ENCODE measurements at regions not wholly inside any gene's neighbourhood (a gene's known extent, or its start where the extent isn't known, plus 50 kb on each side); places are given as distances from the start of the nearest gene placed in this dataset.

DNA sequence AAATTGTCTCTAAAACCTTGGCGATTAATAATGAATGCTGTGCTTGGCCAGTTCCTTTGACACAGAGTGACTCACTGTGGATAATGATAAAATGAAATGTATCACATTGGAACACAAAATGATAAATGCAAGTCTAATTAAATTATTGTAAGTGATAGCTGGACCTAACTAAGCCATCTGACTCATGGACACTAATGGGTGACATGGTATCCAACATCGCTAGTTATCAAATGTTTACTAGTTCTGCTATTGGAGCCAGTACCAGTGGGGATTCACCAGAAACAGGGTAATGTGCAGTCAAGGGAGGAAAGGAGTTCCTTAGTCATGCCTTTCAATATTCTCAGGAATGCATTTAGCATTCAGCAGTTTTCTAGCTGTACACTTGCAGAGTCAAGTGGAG is 736.3 kb upstream of the ACVR2A start:
- H3K4me1 ChIP-seq (ENCODE audit: control insufficient read depth in 3 of 3, insufficient read depth in 2 of 3, low read depth in 1 of 3, low read length in 2 of 3) = no peaks in the 10 kb centered on the region
- FAIRE-seq = no peak

DNA sequence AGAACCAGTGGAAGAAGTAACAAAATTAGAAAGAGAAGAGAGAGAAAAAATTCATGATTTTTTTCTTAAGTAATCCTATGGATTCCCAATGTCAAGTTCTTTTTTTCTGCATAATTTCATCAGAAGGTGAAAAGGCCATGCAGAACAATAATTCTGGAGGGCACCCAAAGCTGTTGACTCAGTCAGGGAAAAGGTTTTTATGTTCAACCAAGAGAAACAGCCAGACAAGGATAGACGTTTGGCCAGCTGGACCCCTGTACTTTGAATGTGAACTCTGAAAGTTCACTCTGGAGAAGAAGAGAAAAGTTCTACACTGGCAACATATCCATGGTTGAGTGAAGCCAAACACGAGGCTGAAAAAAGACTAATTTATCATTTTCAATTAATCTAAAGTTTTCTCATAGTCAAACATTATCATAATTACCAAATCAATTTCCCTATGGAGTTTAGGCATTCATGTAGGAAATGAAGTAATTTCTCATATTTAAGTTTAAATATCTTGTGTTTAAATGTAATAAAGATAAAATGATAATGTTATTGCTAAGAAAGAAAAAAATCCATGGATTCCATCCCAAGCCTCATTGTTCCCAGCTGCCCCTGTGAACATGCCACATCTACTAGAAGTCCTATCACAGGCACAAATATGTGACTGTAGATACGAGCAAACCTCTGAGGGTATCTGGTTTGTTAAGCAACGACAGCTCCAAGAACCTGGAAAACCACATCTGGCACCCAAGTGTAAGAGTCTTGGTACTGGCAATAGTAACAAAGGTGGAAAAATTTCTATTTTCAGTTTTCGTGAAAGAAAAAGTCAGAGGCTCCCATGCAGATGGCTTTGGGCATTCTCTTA is 742.7 kb upstream of the ACVR2A start:
- H3K36me3 ChIP-seq (ENCODE audit: control insufficient read depth in 3 of 3, insufficient read depth in 2 of 3, low read depth in 1 of 3, low read length in 3 of 3) = no peaks in the 10 kb centered on the region
- H3K27me3 ChIP-seq (ENCODE audit: control insufficient read depth in 3 of 3, insufficient read depth in 3 of 3, low read length in 3 of 3) = no peaks in the 10 kb centered on the region
- no peak for DNase-seq
- WGBS, 3 donors = 74 to 81% (median 80%) methylated on average over 5 of the region's 5 CpGs
- H3K27ac ChIP-seq (ENCODE audit: low read depth in 1 of 3, low read length in 2 of 3) = no peak overlapping the region
- H3K4me1 ChIP-seq (ENCODE audit: control insufficient read depth in 3 of 3, insufficient read depth in 2 of 3, low read depth in 1 of 3, low read length in 2 of 3) = no peaks in the 10 kb centered on the region
- no peak for FAIRE-seq
- no peak overlapping the region for H3K4me3 ChIP-seq (ENCODE audit: low read depth in 1 of 3, low read length in 3 of 3)
- H3K9me3 ChIP-seq (ENCODE audit: control insufficient read depth in 2 of 2, insufficient read depth in 1 of 2, low read depth in 1 of 2, low read length in 1 of 2) = no peaks in the 10 kb centered on the region

More for the DNA sequence above, 736.3 kb upstream of the ACVR2A start:
- H3K27ac ChIP-seq (ENCODE audit: low read depth in 1 of 3, low read length in 2 of 3) = no peak overlapping the region
- WGBS, 3 donors = 87 to 94% (median 89%) methylated on average over 2 of the region's 2 CpGs
- H3K4me3 ChIP-seq (ENCODE audit: low read depth in 1 of 3, low read length in 3 of 3) = no peak overlapping the region
- no peak for DNase-seq
- no peaks in the 10 kb centered on the region for H3K27me3 ChIP-seq (ENCODE audit: control insufficient read depth in 3 of 3, insufficient read depth in 3 of 3, low read length in 3 of 3)
- H3K36me3 ChIP-seq (ENCODE audit: control insufficient read depth in 3 of 3, insufficient read depth in 2 of 3, low read depth in 1 of 3, low read length in 3 of 3) = no peaks in the 10 kb centered on the region
- H3K9me3 ChIP-seq (ENCODE audit: control insufficient read depth in 2 of 2, insufficient read depth in 1 of 2, low read depth in 1 of 2, low read length in 1 of 2) = peaks cover 0 to 2% of the 10 kb centered on the region in 2 donors

GRCh38 chr2:147100406-147101035 is 744.3 kb upstream of the ACVR2A start:
- H3K4me3 ChIP-seq (ENCODE audit: low read depth in 1 of 3, low read length in 3 of 3) = no peak overlapping the region
- no peaks in the 10 kb centered on the region for H3K4me1 ChIP-seq (ENCODE audit: control insufficient read depth in 3 of 3, insufficient read depth in 2 of 3, low read depth in 1 of 3, low read length in 2 of 3)
- H3K36me3 ChIP-seq (ENCODE audit: control insufficient read depth in 3 of 3, insufficient read depth in 2 of 3, low read depth in 1 of 3, low read length in 3 of 3) = no peaks in the 10 kb centered on the region
- FAIRE-seq (no peak), DNase-seq (no peak)
- H3K9me3 ChIP-seq (ENCODE audit: control insufficient read depth in 2 of 2, insufficient read depth in 1 of 2, low read depth in 1 of 2, low read length in 1 of 2) = no peaks in the 10 kb centered on the region
- H3K27ac ChIP-seq (ENCODE audit: low read depth in 1 of 3, low read length in 2 of 3) = no peak overlapping the region
- no peaks in the 10 kb centered on the region for H3K27me3 ChIP-seq (ENCODE audit: control insufficient read depth in 3 of 3, insufficient read depth in 3 of 3, low read length in 3 of 3)

GRCh38 chr2:147099845-147100244 is 745.0 kb upstream of the ACVR2A start:
- no peaks in the 10 kb centered on the region for H3K9me3 ChIP-seq (ENCODE audit: control insufficient read depth in 2 of 2, insufficient read depth in 1 of 2, low read depth in 1 of 2, low read length in 1 of 2)
- WGBS, 3 donors = 78 to 91% (median 86%) methylated on average over 2 of the region's 2 CpGs
- FAIRE-seq (no peak), DNase-seq (no peak)
- no peak overlapping the region for H3K4me3 ChIP-seq (ENCODE audit: low read depth in 1 of 3, low read length in 3 of 3)
- H3K27me3 ChIP-seq (ENCODE audit: control insufficient read depth in 3 of 3, insufficient read depth in 3 of 3, low read length in 3 of 3) = no peaks in the 10 kb centered on the region
- no peaks in the 10 kb centered on the region for H3K36me3 ChIP-seq (ENCODE audit: control insufficient read depth in 3 of 3, insufficient read depth in 2 of 3, low read depth in 1 of 3, low read length in 3 of 3)
- H3K4me1 ChIP-seq (ENCODE audit: control insufficient read depth in 3 of 3, insufficient read depth in 2 of 3, low read depth in 1 of 3, low read length in 2 of 3) = no peaks in the 10 kb centered on the region
- H3K27ac ChIP-seq (ENCODE audit: low read depth in 1 of 3, low read length in 2 of 3) = no peak overlapping the region

- Histone ChIP-seq H3K27ac (ENCODE audit: low read depth in 1 of 3, low read length in 2 of 3) (no peak overlapping the region), H3K27me3 (ENCODE audit: control insufficient read depth in 3 of 3, insufficient read depth in 3 of 3, low read length in 3 of 3) (no peaks in the 10 kb centered on the region), H3K9me3 (ENCODE audit: control insufficient read depth in 2 of 2, insufficient read depth in 1 of 2, low read depth in 1 of 2, low read length in 1 of 2) (no peaks in the 10 kb centered on the region), H3K4me3 (ENCODE audit: low read depth in 1 of 3, low read length in 3 of 3) (no peak overlapping the region), H3K4me1 (ENCODE audit: control insufficient read depth in 3 of 3, insufficient read depth in 2 of 3, low read depth in 1 of 3, low read length in 2 of 3) (no peaks in the 10 kb centered on the region), H3K36me3 (ENCODE audit: control insufficient read depth in 3 of 3, insufficient read depth in 2 of 3, low read depth in 1 of 3, low read length in 3 of 3) (no peaks in the 10 kb centered on the region)
- WGBS, 3 donors = 63 to 69% (median 68%) methylated on average over 1 of the region's 1 CpG
- FAIRE-seq (no peak), DNase-seq (no peak)
Observed at GRCh38 chr2:147098940-147099339, 745.9 kb upstream of the ACVR2A start.

GRCh38 chr2:147097747-147098146 is 747.1 kb upstream of the ACVR2A start:
- no peaks in the 10 kb centered on the region for H3K27me3 ChIP-seq (ENCODE audit: control insufficient read depth in 3 of 3, insufficient read depth in 3 of 3, low read length in 3 of 3)
- no peaks in the 10 kb centered on the region for H3K36me3 ChIP-seq (ENCODE audit: control insufficient read depth in 3 of 3, insufficient read depth in 2 of 3, low read depth in 1 of 3, low read length in 3 of 3)
- H3K9me3 ChIP-seq (ENCODE audit: control insufficient read depth in 2 of 2, insufficient read depth in 1 of 2, low read depth in 1 of 2, low read length in 1 of 2) = no peaks in the 10 kb centered on the region
- DNase-seq (no peak), FAIRE-seq (no peak)
- no peaks in the 10 kb centered on the region for H3K4me1 ChIP-seq (ENCODE audit: control insufficient read depth in 3 of 3, insufficient read depth in 2 of 3, low read depth in 1 of 3, low read length in 2 of 3)
- no peak overlapping the region for H3K27ac ChIP-seq (ENCODE audit: low read depth in 1 of 3, low read length in 2 of 3)
- no peak overlapping the region for H3K4me3 ChIP-seq (ENCODE audit: low read depth in 1 of 3, low read length in 3 of 3)

GRCh38 chr2:147096671-147097070 is 748.2 kb upstream of the ACVR2A start:
- FAIRE-seq (no peak), DNase-seq (no peak)
- Histone ChIP-seq H3K4me1 (ENCODE audit: control insufficient read depth in 3 of 3, insufficient read depth in 2 of 3, low read depth in 1 of 3, low read length in 2 of 3) (no peaks in the 10 kb centered on the region), H3K36me3 (ENCODE audit: control insufficient read depth in 3 of 3, insufficient read depth in 2 of 3, low read depth in 1 of 3, low read length in 3 of 3) (no peaks in the 10 kb centered on the region), H3K4me3 (ENCODE audit: low read depth in 1 of 3, low read length in 3 of 3) (no peak overlapping the region), H3K27ac (ENCODE audit: low read depth in 1 of 3, low read length in 2 of 3) (no peak overlapping the region), H3K9me3 (ENCODE audit: control insufficient read depth in 2 of 2, insufficient read depth in 1 of 2, low read depth in 1 of 2, low read length in 1 of 2) (no peaks in the 10 kb centered on the region), H3K27me3 (ENCODE audit: control insufficient read depth in 3 of 3, insufficient read depth in 3 of 3, low read length in 3 of 3) (no peaks in the 10 kb centered on the region)

DNA sequence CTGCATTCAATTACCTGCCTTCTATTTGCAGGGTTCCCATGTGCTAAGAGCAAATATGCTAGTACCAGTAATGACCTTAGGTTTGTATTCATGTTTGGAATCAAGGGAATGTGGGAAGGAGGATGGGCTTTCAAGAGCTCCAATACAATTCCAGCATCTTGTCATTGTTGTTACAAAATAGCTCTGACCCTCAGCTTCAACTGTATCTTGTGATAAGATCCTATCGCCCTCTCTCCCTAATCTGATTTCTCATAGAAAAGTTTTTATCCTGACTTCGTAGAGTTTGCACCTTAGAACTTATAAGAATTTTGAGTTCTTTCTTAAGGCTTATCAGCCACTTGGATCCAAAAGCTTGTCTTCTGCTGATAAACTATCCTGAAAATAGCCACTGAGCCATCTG is 749.5 kb upstream of the ACVR2A start:
- FAIRE-seq = no peak
- no peaks in the 10 kb centered on the region for H3K27me3 ChIP-seq (ENCODE audit: control insufficient read depth in 3 of 3, insufficient read depth in 3 of 3, low read length in 3 of 3)

DNA sequence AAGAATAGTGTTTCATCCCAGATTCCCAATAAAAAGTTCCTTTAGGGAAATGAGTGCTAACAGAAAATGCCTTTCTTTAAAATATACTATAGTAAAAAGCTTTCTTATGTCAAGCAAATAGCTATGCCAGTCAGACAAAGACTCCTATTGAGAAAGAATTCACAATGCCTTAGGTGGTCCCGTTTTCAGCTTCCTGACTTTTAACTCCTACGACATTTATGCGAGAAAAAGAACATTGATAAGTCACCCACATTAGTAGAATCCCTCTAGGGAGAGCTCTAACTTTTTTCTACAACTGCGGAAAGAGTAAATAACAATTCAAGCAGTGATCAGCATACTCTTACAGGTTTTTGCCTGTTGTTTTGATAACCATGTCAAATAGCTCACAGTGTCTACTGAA is 750.8 kb upstream of the ACVR2A start:
- FAIRE-seq (no peak), DNase-seq (no peak)
- WGBS, 3 donors = 58 to 85% (median 81%) methylated on average over 4 of the region's 4 CpGs
- no peaks in the 10 kb centered on the region for H3K36me3 ChIP-seq (ENCODE audit: control insufficient read depth in 3 of 3, insufficient read depth in 2 of 3, low read depth in 1 of 3, low read length in 3 of 3)
- no peak overlapping the region for H3K4me3 ChIP-seq (ENCODE audit: low read depth in 1 of 3, low read length in 3 of 3)
- no peak overlapping the region for H3K27ac ChIP-seq (ENCODE audit: low read depth in 1 of 3, low read length in 2 of 3)
- H3K27me3 ChIP-seq (ENCODE audit: control insufficient read depth in 3 of 3, insufficient read depth in 3 of 3, low read length in 3 of 3) = no peaks in the 10 kb centered on the region
- no peaks in the 10 kb centered on the region for H3K9me3 ChIP-seq (ENCODE audit: control insufficient read depth in 2 of 2, insufficient read depth in 1 of 2, low read depth in 1 of 2, low read length in 1 of 2)
- no peaks in the 10 kb centered on the region for H3K4me1 ChIP-seq (ENCODE audit: control insufficient read depth in 3 of 3, insufficient read depth in 2 of 3, low read depth in 1 of 3, low read length in 2 of 3)

More for the DNA sequence above, 749.5 kb upstream of the ACVR2A start:
- 93 to 97% (median 94%) methylated on average over 2 of the region's 2 CpGs for WGBS, 3 donors
- Histone ChIP-seq H3K27ac (ENCODE audit: low read depth in 1 of 3, low read length in 2 of 3) (no peak overlapping the region), H3K9me3 (ENCODE audit: control insufficient read depth in 2 of 2, insufficient read depth in 1 of 2, low read depth in 1 of 2, low read length in 1 of 2) (no peaks in the 10 kb centered on the region), H3K36me3 (ENCODE audit: control insufficient read depth in 3 of 3, insufficient read depth in 2 of 3, low read depth in 1 of 3, low read length in 3 of 3) (no peaks in the 10 kb centered on the region), H3K4me1 (ENCODE audit: control insufficient read depth in 3 of 3, insufficient read depth in 2 of 3, low read depth in 1 of 3, low read length in 2 of 3) (no peaks in the 10 kb centered on the region), H3K4me3 (ENCODE audit: low read depth in 1 of 3, low read length in 3 of 3) (no peak overlapping the region)
- DNase-seq = no peak
